Small intestine (tissue), 7 donors: ENCODE measurements at regions not wholly inside any gene's neighbourhood (a gene's known extent, or its start where the extent isn't known, plus 50 kb on each side); places are given as distances from the start of the nearest gene placed in this dataset.
A peak's percentile ranks its signal among the peaks of the same experiment; 100 is the strongest.

Source experiments
- DNase-seq, 2 donors: peaks; one replicate each; pipeline versions ENCODE4 v3.0.0 to v3.0.0-alpha.2; 2013
- FAIRE-seq: peaks from 2 replicates; lab custom pipeline; 2012; peaks lifted over from hg19 to GRCh38; lab: Jason Lieb, UNC
- H3K27ac ChIP-seq, 3 donors: one replicate each; pipeline ENCODE4 v1.5.1; 2013; ENCODE audit warnings: low read length in 2 of 3, mild to moderate bottlenecking in 2 of 3, control low read depth in 1 of 3, inconsistent platforms in 1 of 3, low read depth in 1 of 3, moderate library complexity in 1 of 3
- H3K27me3 ChIP-seq, 3 donors: one replicate each; pipeline ENCODE4 v1.6.1; 2013; ENCODE audit warnings: low read length in 3 of 3, inconsistent platforms in 1 of 3; ENCODE audit not compliant: control insufficient read depth in 3 of 3, insufficient read depth in 3 of 3
- H3K36me3 ChIP-seq, 3 donors: one replicate each; pipeline ENCODE4 v1.6.1; 2013; ENCODE audit warnings: low read length in 3 of 3, inconsistent platforms in 1 of 3, low read depth in 1 of 3, mild to moderate bottlenecking in 1 of 3, moderate library complexity in 1 of 3; ENCODE audit not compliant: control insufficient read depth in 3 of 3, insufficient read depth in 2 of 3
- H3K4me1 ChIP-seq, 3 donors: one replicate each; pipeline ENCODE4 v1.6.1; 2013; ENCODE audit warnings: low read length in 2 of 3, inconsistent platforms in 1 of 3, low read depth in 1 of 3, mild to moderate bottlenecking in 1 of 3, moderate library complexity in 1 of 3; ENCODE audit not compliant: control insufficient read depth in 3 of 3, insufficient read depth in 2 of 3
- H3K4me3 ChIP-seq, 3 donors: one replicate each; pipeline ENCODE4 v1.5.1; 2013; ENCODE audit warnings: low read length in 3 of 3, control low read depth in 1 of 3, inconsistent platforms in 1 of 3, low read depth in 1 of 3, mild to moderate bottlenecking in 1 of 3, moderate library complexity in 1 of 3
- H3K9me3 ChIP-seq, 2 donors: one replicate each; pipeline ENCODE4 v1.6.1; 2013; ENCODE audit warnings: low read depth in 1 of 2, low read length in 1 of 2; ENCODE audit not compliant: control insufficient read depth in 2 of 2, insufficient read depth in 1 of 2
- WGBS, 3 donors: extraction: QIAGEN DNeasy Blood & Tissue Kit; methylation state at CpG; one replicate each; pipeline ENCODE4 v1.1.7; 2013; 5-methylcytosine and 5-hydroxymethylcytosine counted together
- donor health status: healthy with polysubstance abuse.
- donor health status: control.
- donor health status: control.
- donor health status: Bipolar disorder and iron deficiency.
- donor health status: healthy.

DNA sequence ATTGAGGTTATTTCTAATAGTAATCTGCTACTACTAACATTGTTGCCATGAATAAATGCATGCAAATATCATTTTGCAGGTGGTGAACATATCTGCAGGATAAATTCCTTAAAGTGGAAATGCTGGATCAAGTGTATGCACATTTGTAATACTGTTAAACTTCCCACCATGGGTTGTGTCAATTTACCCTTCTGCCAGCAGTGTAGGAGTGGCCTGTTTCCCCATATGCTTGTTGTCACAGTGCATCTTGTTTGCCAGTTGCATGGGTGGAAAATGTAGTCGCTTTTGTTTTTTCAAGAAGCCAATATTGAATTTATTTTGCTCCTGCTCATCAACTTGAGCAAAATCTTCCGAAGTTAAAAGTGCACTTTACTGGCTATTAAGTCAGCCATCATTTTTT, 139.0 kb upstream of the ACKR3 start:
- H3K9me3 ChIP-seq, result peaks cover 0 to 2% of the 10 kb centered on the region in 2 donors
- peaks cover 0 to 7% (median 0%) of the 10 kb centered on the region in 3 donors for H3K36me3 ChIP-seq
- H3K27ac ChIP-seq, result no peak overlapping the region
- no peak overlapping the region for H3K4me3 ChIP-seq
- no peak for FAIRE-seq
- H3K4me1 ChIP-seq, result no peaks in the 10 kb centered on the region
- no peak for DNase-seq
- 64 to 84% (median 76%) methylated on average over 2 of the region's 2 CpGs for WGBS, 3 donors
- peaks cover 0 to 3% (median 0%) of the 10 kb centered on the region in 3 donors for H3K27me3 ChIP-seq

DNA sequence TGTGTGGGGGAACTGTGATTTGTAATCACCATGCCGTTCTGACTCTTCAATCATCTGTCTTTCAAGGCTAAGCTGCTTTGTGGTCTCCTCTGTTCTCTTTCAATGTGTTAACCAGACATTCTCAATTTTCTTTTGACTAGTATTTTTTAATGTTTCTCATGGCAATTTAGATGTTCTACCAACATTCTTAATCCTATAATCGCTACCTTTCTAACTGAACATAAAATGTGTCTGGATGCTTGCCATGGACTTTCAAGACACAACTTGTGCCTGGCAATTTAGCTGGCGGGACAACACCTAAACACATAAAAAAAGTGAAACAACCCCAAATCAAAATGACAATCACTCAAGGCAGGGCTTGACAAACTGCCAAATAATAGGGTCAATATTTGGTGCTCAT, 135.0 kb upstream of the ACKR3 start:
- FAIRE-seq (no peak), DNase-seq (no peak)
- H3K36me3 ChIP-seq, result peaks cover 0 to 2% (median 0%) of the 10 kb centered on the region in 3 donors
- WGBS, 3 donors, result 66 to 82% (median 76%) methylated on average over 3 of the region's 3 CpGs
- H3K4me3 ChIP-seq, result no peak overlapping the region
- H3K4me1 ChIP-seq, result no peaks in the 10 kb centered on the region
- H3K9me3 ChIP-seq, result no peaks in the 10 kb centered on the region
- H3K27ac ChIP-seq, result no peak overlapping the region
- no peaks in the 10 kb centered on the region for H3K27me3 ChIP-seq

DNA sequence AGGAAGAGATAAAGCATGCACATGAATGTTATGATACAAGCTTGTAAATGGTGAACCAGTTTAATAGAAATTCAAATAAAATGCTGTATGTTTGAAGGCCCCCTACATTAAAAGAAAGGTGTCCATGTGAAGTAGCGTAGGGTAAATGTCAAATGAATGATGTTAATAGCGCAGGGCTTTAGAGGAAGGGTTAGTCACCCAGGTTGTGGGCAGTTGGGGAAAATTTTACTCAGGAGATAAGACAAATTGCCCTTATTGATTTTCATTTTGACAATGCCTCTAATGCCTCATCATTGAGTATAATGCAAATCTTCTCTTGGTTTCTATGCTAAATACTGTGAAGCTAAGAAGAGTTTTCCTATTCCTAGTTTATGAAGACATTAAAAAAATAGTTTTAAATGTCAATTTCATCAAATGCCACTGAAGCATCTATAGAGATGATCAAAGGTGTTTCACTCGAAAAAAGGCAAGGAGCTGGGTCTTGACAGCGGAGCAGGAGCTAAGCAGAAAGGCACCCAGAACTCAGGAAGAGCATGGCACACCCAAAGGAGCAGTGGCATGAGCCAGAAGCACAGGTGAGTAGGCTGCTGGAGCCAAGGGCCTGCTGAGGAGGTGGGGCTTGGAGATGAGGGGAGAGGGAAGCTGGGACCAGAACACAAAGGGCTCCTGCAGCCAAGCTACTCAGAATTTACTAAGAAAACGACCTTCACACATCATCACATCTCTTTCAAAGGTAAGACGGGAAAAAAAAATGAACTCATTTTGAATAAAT, 129.3 kb upstream of the ACKR3 start:
- Histone ChIP-seq H3K27me3 (no peaks in the 10 kb centered on the region), H3K27ac (no peak overlapping the region), H3K4me3 (no peak overlapping the region), H3K36me3 (no peaks in the 10 kb centered on the region), H3K4me1 (no peaks in the 10 kb centered on the region), H3K9me3 (peaks cover 0 to 6% of the 10 kb centered on the region in 2 donors)
- FAIRE-seq (no peak), DNase-seq (no peak)
- 56 to 68% (median 67%) methylated on average over 6 of the region's 6 CpGs for WGBS, 3 donors

DNA sequence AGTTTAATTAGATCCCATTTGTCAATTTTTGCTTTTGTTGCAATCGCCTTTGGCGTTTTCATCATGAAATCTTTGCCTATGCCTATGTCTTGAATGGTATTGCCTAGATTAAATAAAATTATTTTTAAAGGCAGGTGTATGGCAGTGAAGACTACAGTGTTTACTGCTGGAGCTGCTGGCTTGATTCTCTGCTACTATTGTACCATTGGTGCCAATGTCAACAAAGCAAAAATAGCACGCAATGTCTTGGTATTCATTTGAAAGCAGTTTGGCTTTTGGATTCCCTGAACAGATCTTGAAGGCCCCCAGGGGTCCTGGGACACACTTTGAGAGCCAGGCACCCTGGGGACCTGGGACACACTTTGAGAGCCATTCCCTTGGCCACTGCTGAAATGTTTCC, 125.4 kb upstream of the ACKR3 start:
- no peak overlapping the region for H3K4me3 ChIP-seq
- H3K36me3 ChIP-seq, result no peaks in the 10 kb centered on the region
- 75 to 92% (median 89%) methylated on average over 3 of the region's 3 CpGs for WGBS, 3 donors
- H3K9me3 ChIP-seq, result peaks cover 0 to 6% of the 10 kb centered on the region in 2 donors
- no peak for FAIRE-seq
- no peak overlapping the region for H3K27ac ChIP-seq
- H3K4me1 ChIP-seq, result no peaks in the 10 kb centered on the region
- H3K27me3 ChIP-seq, result no peaks in the 10 kb centered on the region
- no peak for DNase-seq

DNA sequence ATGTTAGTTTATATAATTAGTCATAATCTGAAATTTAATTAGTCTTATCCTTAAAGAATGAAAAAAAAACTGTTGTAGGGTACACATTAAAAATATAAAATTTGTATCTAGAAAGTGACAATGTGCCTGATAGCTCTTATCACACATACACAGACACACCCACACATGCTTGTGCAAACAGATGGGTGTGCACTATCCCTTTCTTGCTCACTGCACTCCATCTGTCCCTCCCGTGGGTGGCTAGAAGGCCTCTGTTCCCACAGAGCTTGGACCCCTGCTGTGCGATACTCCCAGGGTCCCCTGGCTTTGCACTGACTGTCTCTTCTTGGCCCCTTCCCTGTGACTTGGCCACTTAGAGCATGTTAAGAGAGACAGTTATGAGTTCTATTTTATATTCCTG, 123.9 kb upstream of the ACKR3 start:
- no peaks in the 10 kb centered on the region for H3K4me1 ChIP-seq
- 41 to 76% (median 66%) methylated on average over 2 of the region's 2 CpGs for WGBS, 3 donors
- peak in 1 of 2 donors; percentile 11 for DNase-seq
- H3K27me3 ChIP-seq, result no peaks in the 10 kb centered on the region
- H3K9me3 ChIP-seq, result peaks cover 0 to 6% of the 10 kb centered on the region in 2 donors
- no peaks in the 10 kb centered on the region for H3K36me3 ChIP-seq
- FAIRE-seq, result no peak
- H3K4me3 ChIP-seq, result no peak overlapping the region
- no peak overlapping the region for H3K27ac ChIP-seq

DNA sequence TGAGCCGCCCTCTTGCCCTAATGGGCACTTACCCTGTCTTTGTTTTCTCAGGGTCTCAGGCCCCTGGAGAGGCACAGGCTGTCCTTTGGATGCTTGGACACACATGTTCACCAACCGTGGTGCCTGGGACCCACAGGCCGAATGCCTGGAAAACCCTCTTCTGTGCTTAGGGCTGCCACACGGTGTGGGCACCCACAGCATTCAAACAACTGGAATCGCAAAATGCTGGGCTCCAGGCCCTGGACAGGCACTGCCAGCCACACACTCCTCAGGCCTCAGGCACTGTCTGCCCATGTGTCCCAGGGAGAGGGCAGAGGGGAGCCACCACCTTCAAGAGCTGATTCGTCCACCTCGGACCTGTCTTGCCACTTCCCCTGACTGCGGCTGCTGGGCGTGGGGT, 123.1 kb upstream of the ACKR3 start:
- Histone ChIP-seq H3K9me3 (peaks cover 0 to 6% of the 10 kb centered on the region in 2 donors), H3K27ac (no peak overlapping the region), H3K4me1 (no peaks in the 10 kb centered on the region), H3K27me3 (no peaks in the 10 kb centered on the region), H3K36me3 (no peaks in the 10 kb centered on the region), H3K4me3 (no peak overlapping the region)
- DNase-seq, result no peak
- WGBS, 3 donors, result 90 to 93% (median 91%) methylated on average over 9 of the region's 9 CpGs
- no peak for FAIRE-seq

DNA sequence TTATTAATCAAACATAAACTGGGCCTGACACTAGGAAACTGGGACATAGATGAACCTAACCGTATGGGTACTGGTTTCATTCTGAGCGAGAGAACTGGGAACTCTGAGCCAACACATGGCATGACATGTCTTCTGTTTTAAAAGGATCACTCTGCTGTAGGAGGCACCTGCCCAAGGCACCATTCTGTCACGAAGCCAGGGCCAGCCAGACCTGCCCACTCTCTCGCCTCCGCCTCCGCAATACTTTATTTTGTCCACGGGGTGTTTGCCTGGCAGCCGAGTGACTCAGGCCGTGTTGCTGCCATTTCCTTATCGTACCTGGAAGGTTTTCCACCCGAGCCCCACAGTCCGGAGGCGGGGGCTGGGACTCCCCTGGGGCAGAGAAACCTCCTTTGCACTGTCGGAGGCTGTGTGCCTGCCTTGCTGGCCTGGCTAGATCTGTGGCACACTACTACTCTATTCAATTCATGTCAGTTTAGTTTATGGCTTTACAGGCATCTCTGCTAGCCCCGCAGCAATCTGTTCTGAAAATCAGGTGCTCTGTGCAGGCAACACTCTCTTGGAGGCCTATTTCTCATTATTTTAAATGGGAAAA, 120.4 kb upstream of the ACKR3 start:
- H3K27ac ChIP-seq, result no peak overlapping the region
- H3K4me3 ChIP-seq, result no peak overlapping the region
- WGBS, 3 donors, result 52 to 82% (median 57%) methylated on average over 15 of the region's 15 CpGs
- H3K27me3 ChIP-seq, result no peaks in the 10 kb centered on the region
- FAIRE-seq, result no peak
- H3K9me3 ChIP-seq, result peaks cover 0 to 3% of the 10 kb centered on the region in 2 donors
- no peak for DNase-seq
- no peaks in the 10 kb centered on the region for H3K4me1 ChIP-seq
- no peaks in the 10 kb centered on the region for H3K36me3 ChIP-seq

DNA sequence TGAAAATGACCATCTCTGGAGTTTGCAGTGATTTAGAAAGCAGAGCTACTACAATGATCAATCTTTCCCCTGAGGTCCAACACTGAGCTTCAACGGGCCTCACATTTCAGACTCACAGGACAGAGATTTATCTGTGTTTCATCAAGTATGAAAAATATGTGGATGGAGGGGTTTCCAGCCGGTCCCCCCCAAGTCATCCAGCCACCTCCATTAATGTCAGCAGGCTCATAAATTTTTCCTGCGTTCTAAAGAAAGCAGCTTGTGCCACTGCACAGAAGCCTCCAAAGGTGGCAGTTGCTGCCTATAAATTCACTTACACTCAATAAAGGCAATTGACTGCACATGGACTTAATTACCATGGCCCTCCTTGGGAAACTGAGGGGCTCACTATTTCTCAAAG, 117.4 kb upstream of the ACKR3 start:
- DNase-seq (no peak), FAIRE-seq (no peak)
- Histone ChIP-seq H3K4me3 (no peak overlapping the region), H3K9me3 (no peaks in the 10 kb centered on the region), H3K27me3 (no peaks in the 10 kb centered on the region), H3K27ac (no peak overlapping the region), H3K4me1 (no peaks in the 10 kb centered on the region), H3K36me3 (no peaks in the 10 kb centered on the region)
- 73 to 84% (median 81%) methylated on average over 3 of the region's 3 CpGs for WGBS, 3 donors
